Adipose tissue (tissue), 3 donors: ENCODE measurements at regions not wholly inside any gene's neighbourhood (a gene's known extent, or its start where the extent isn't known, plus 50 kb on each side); places are given as distances from the start of the nearest gene placed in this dataset.

Experiments used
- H3K27ac ChIP-seq: one replicate; pipeline ENCODE4 v1.5.1; 2013; ENCODE audit warnings: low read depth, low read length
- WGBS, 3 donors: extraction: QIAGEN DNeasy Blood & Tissue Kit; methylation state at CpG; one replicate each; pipeline ENCODE4 v1.1.7; 2013; 5-methylcytosine and 5-hydroxymethylcytosine counted together
- donor health status: healthy with polysubstance abuse.
- donor health status: Bipolar disorder and iron deficiency.
- donor health status: healthy.

GRCh38 chr6:164412566-164412965 is 896.8 kb downstream of the C6orf118 start:
- H3K27ac ChIP-seq: no peak overlapping the region
- 51 to 87% (median 63%) methylated on average over 2 of the region's 2 CpGs for WGBS, 3 donors

GRCh38 chr6:164410017-164410416 is 899.4 kb downstream of the C6orf118 start:
- WGBS, 3 donors: 75 to 77% (median 75%) methylated on average over 5 of the region's 5 CpGs
- no peak overlapping the region for H3K27ac ChIP-seq

DNA sequence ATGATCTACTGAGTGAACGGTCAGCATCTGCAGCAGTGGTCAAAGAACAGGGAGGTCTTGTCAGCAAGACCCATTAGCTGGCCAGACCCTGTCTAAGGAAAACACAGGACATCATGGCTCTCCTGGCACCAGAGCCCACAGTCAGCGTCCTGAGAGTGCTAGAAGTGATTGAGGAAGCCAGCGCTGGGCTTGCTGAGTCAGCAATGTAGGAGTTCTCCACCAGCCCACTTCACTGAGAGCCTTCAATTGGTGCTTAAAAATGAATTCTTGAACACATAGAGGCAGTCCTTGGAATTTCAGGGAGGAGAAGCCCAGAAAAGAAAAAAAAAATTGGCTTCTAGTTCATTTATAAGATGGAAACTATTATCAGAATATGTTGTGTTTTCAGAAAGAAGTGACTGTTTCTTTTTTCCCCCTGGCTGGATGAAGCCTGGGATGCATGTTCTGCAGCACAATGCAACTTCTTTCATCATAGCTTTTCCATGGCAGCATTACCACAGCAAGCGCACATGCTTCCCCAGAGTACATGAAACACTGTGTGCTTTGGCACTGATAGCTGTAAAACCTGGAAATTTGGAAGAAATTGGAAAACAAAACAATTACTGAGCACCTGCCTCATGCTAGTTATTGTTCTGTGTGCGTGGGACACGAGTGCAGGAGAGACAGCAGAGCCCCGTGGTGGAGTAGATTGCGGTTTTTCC is 899.9 kb downstream of the C6orf118 start:
- WGBS, 3 donors: 64 to 73% (median 65%) methylated on average over 8 of the region's 8 CpGs
- H3K27ac ChIP-seq: no peak overlapping the region

GRCh38 chr6:164408868-164409267 is 900.5 kb downstream of the C6orf118 start:
- H3K27ac ChIP-seq: no peak overlapping the region
- 80 to 90% (median 85%) methylated on average over 5 of the region's 5 CpGs for WGBS, 3 donors

DNA sequence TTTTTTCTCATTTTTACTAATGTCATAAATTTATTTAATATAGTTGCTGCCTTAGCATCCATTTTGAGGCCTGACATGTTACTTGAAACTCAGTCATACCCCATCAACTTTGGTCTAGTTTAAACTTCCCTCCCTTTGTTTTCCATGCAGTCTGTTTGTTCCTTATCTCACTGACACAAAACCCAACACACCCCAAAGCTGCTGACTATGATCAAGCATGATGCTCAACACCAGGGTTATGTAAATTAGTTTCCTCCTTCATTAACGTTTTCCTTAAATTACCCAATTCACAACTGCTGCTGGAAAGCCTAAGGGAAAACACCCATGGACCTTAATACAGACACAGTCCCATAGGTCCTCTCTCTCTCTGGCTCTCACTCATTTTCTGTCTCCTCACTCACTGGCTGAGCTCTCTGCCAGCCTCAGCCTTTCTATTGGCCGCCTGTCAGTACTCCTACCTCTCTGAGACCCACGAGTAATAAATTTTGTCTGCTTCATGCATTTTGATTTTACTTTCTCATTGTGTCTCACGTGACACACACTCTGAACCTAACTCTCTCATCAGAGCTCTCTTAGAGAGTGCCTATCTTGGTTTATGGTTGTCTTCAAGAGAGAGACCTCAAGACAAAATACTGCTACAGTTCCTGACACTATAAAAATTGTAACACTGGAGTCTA is 904.5 kb downstream of the C6orf118 start:
- H3K27ac ChIP-seq: no peak overlapping the region
- WGBS, 3 donors: 49 to 82% (median 72%) methylated on average over 4 of the region's 4 CpGs

GRCh38 chr6:164401871-164402270 is 907.5 kb downstream of the C6orf118 start:
- 93 to 99% (median 93%) methylated on average over 2 of the region's 2 CpGs for WGBS, 3 donors
- H3K27ac ChIP-seq: no peak overlapping the region

- WGBS, 3 donors: 60 to 74% (median 64%) methylated on average over 1 of the region's 1 CpG
These were observed 910.8 kb downstream of the C6orf118 start for GRCh38 chr6:164398647-164399046.

DNA sequence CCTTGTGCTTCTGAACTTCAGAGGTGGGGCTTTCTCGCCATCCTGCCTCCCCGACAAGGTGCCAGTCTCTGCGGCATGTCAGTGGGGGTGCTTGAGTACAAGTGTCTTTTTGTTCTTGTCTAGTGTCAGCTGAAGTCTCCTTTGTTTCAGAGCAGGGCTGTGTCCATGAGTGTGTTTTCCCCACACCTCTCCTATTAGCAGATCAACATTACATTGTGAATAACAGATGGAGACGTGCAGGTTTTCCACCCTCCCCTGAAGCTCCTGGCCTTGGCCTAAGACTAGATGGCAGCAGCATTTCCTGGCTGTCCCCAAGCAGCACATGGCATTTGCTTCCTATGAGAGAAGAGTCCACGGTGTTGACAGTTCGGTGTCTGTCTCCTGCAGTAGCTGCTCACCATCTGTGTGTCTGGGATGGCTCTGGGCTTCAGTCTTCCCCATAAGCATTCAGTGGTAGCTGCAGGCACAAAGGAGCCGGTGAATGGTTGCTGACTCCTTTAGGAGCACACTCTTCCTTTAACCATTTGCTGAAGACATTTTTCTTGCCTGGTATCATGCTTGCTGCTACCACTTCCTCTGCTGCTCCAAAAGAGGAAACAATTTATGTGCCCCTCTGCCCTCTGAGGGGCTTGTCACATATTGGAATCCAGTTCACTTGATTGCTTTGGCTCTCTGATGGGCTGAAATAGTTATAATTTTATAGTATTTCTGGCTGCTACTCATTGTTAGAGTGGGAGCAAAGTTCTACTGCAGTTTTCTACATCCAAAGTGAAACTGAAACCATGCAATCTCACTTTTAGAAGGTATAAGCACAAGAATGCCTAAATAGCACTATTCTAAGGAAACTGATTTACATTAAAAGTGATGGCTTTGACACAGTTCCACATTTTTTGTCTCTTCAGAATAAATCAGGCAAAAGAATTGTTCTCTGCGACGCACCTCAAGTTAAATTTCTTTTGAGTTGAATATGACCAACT is 913.0 kb downstream of the C6orf118 start:
- 66 to 80% (median 66%) methylated on average over 9 of the region's 9 CpGs for WGBS, 3 donors
- no peak overlapping the region for H3K27ac ChIP-seq

More at GRCh38 chr6:164398647-164399046, 910.8 kb downstream of the C6orf118 start:
- H3K27ac ChIP-seq: no peak overlapping the region

GRCh38 chr6:164379795-164380194 is 929.6 kb downstream of the C6orf118 start:
- WGBS, 3 donors: 58 to 63% (median 59%) methylated on average over 1 of the region's 1 CpG
- no peak overlapping the region for H3K27ac ChIP-seq

GRCh38 chr6:164378330-164378729 is 931.1 kb downstream of the C6orf118 start:
- WGBS, 3 donors: 59 to 76% (median 76%) methylated on average over 2 of the region's 2 CpGs
- no peak overlapping the region for H3K27ac ChIP-seq

DNA sequence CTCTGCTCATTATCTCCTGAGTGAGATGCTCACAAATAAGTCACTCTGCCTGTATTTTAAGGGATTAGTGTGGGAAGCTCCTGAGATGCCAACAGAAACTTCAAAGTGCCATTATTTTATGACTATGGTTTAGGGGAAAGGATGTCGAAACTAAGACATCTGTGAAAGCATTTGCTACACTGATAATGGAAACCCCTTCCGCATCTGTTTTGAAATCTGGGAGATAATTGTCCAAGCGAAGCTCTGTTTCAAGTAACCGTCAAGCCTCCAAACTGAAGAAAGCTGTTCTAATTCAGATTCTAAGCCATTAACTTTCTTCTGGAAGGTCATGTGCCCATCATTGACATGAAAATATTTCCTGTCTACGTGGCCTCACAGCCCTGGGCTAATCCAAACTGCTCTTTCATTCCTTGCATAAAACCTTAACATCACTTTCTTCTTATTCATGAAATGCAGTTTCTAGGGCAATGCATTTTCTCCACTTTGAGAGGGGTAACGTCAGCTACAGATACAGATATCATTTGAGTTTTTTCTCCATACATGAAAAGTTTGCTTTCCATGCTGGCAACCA is 932.0 kb downstream of the C6orf118 start:
- WGBS, 3 donors: 67 to 80% (median 73%) methylated on average over 6 of the region's 6 CpGs
- H3K27ac ChIP-seq: no peak overlapping the region

- no peak overlapping the region for H3K27ac ChIP-seq
These were observed 938.6 kb downstream of the C6orf118 start for GRCh38 chr6:164370773-164371172.

GRCh38 chr6:164359441-164359840 is 944.9 kb downstream of the QKI start:
- WGBS, 3 donors: 86 to 94% (median 92%) methylated on average over 2 of the region's 2 CpGs
- H3K27ac ChIP-seq: no peak overlapping the region

- 49 to 91% (median 83%) methylated on average over 2 of the region's 2 CpGs for WGBS, 3 donors
- H3K27ac ChIP-seq: no peak overlapping the region
These were observed 944.5 kb downstream of the QKI start for GRCh38 chr6:164359036-164359435.

DNA sequence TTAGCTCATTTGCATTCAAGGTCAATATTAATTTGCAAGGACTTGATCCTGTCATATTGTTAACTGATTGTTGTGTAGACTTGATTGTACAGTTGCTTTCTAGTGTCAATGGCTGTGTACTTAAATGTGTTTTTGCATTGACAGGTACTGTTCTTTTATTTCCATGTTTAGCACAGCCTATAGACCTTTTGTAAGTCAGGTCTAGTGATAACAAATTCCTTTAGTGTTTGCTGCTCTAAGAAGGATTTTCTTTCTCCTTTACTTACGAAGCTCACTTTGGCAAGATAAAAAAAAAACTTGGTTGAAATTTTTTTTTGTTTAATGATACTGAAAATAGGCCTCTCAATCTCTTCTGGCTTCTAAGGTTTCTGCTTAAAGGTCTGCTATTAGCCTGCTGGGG is 942.3 kb downstream of the QKI start:
- WGBS, 3 donors: 59 to 88% (median 61%) methylated on average over 1 of the region's 1 CpG
- H3K27ac ChIP-seq: no peak overlapping the region

- WGBS, 3 donors: 85 to 89% (median 86%) methylated on average over 2 of the region's 2 CpGs
- no peak overlapping the region for H3K27ac ChIP-seq
These were observed 932.9 kb downstream of the QKI start for GRCh38 chr6:164347455-164347854.

DNA sequence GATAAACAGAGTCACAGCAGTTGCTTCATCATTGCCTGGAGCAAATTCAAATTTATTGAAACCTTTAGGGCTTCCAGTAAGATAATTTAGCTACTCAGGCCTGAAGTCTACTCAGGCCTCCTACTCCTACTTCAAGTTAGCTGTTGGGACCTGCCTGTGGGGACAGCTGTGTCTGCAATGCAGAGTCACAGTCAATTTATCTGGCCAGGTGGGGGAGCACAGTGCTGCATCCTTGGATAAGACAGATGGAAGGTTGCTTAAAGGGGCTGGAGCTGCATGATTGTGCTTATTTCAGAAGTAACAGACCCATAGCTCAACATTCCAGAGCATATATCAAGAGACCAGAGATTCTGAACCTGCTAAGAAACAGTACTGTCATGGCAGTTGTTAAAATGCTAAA is 932.1 kb downstream of the QKI start:
- H3K27ac ChIP-seq: no peak overlapping the region

DNA sequence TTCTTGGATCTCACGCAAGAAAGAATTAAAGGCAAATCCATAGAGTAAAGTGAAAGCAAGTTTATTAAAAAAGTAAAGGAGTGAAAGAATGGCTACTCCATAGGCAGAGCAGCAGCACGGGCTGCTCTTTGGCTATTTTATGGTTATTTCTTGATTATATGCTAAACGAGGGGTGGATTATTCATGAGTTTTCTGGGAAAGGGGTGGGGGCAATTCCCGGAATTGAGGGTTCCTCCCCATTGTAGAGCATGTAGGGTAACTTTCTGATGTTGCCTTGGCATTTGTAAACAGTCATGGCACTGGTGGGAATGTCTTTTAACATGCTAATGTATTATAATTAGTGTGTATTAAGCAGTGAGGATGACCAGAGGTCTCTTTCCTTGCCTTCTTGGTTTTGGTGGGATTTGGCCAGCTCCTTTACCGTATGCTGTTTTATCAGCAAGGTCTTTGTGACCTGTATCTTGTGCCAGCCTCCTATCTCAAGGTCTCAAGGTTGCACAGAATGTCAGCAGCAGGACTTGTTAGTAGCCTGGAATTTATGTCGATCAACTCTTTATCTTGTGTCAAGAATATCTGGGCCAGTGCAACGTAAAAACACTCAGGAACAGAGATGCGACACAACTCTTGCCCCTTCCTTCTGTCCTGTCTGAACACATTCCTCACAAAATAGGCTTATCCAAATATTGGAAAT is 931.4 kb downstream of the QKI start:
- WGBS, 3 donors: 50 to 81% (median 80%) methylated on average over 8 of the region's 8 CpGs
- H3K27ac ChIP-seq: no peak overlapping the region
